Common myeloid progenitor, CD34-positive (primary cell): ENCODE measurements at regions not wholly inside any gene's neighbourhood (a gene's known extent, or its start where the extent isn't known, plus 50 kb on each side); places are given as distances from the start of the nearest gene placed in this dataset.

Experiments used
- CTCF ChIA-PET: fragments of 350-600 bp; sonication (Branson Sonifier 250); formaldehyde crosslinking; loops from one replicate; lab custom pipeline; 2021; ENCODE audit warnings: antibody characterized with exemption; lab: Charles Lee
- POLR2A ChIA-PET: fragments of 350-600 bp; sonication (Branson Sonifier 250); formaldehyde crosslinking; loops from one replicate; lab custom pipeline; 2021; ENCODE audit warnings: antibody characterized with exemption; lab: Charles Lee
- DNase-seq, 3 donors: peaks; one replicate each; pipeline versions ENCODE4 v3.0.0 to v3.0.0-alpha.2; 2013
- H3K27ac ChIP-seq, 2 experiments: 1 replicate in 1 of 2; 2 replicates in 1 of 2; pipeline ENCODE4 v1.7.0; 2013; ENCODE audit warnings: inconsistent platforms in 2 of 2, low read length in 2 of 2, mild to moderate bottlenecking in 2 of 2, low read depth in 1 of 2, moderate library complexity in 1 of 2; ENCODE audit not compliant: severe bottlenecking in 2 of 2, insufficient read depth in 1 of 2, poor library complexity in 1 of 2
- H3K27me3 ChIP-seq, 5 experiments: replicated peaks in 2 of 5; 1 replicate in 3 of 5; 2 replicates in 2 of 5; pipeline versions ENCODE4 v1.6.1 to v1.7.0; 2013; ENCODE audit warnings: low read length in 4 of 5, mild to moderate bottlenecking in 2 of 5, moderate library complexity in 2 of 5, inconsistent platforms in 1 of 5; ENCODE audit not compliant: insufficient read depth in 5 of 5, control insufficient read depth in 4 of 5
- H3K36me3 ChIP-seq, 4 experiments: 1 replicate in 2 of 4; 2 replicates in 2 of 4; pipeline versions ENCODE4 v1.6.1 to v1.7.0; 2013; ENCODE audit warnings: low read length in 3 of 4, control low read depth in 1 of 4, mild to moderate bottlenecking in 1 of 4; ENCODE audit not compliant: control insufficient read depth in 4 of 4, insufficient read depth in 4 of 4
- H3K4me1 ChIP-seq, 4 experiments: 1 replicate in 3 of 4; 2 replicates in 1 of 4; pipeline versions ENCODE4 v1.6.1 to v1.7.1; 2013; ENCODE audit warnings: low read length in 3 of 4, mild to moderate bottlenecking in 3 of 4, control low read depth in 1 of 4, inconsistent platforms in 1 of 4, moderate library complexity in 1 of 4; ENCODE audit not compliant: control insufficient read depth in 4 of 4, insufficient read depth in 4 of 4; ENCODE audit errors: control extremely low read depth in 1 of 4
- H3K4me3 ChIP-seq, 7 experiments: 1 replicate in 4 of 7; 2 replicates in 3 of 7; pipeline versions ENCODE4 v1.5.1 to v1.7.0; 2013; ENCODE audit warnings: mild to moderate bottlenecking in 7 of 7, low read length in 6 of 7, moderate library complexity in 6 of 7, inconsistent platforms in 2 of 7, low read depth in 2 of 7, control low read depth in 1 of 7; ENCODE audit not compliant: insufficient read depth in 4 of 7, control insufficient read depth in 1 of 7; ENCODE audit errors: extremely low read depth in 1 of 7
- H3K9me3 ChIP-seq, 5 experiments: 1 replicate in 4 of 5; 2 replicates in 1 of 5; pipeline versions ENCODE4 v1.6.1 to v1.7.1; 2013; ENCODE audit warnings: low read length in 4 of 5, mild to moderate bottlenecking in 2 of 5, inconsistent platforms in 1 of 5, low read depth in 1 of 5, moderate library complexity in 1 of 5; ENCODE audit not compliant: control insufficient read depth in 4 of 5, insufficient read depth in 2 of 5; ENCODE audit errors: control extremely low read depth in 1 of 5
- WGBS: methylation state at CpG from one replicate; pipeline ENCODE4 v1.1.5; 2013; ENCODE audit not compliant: insufficient coverage; 5-methylcytosine and 5-hydroxymethylcytosine counted together

DNA sequence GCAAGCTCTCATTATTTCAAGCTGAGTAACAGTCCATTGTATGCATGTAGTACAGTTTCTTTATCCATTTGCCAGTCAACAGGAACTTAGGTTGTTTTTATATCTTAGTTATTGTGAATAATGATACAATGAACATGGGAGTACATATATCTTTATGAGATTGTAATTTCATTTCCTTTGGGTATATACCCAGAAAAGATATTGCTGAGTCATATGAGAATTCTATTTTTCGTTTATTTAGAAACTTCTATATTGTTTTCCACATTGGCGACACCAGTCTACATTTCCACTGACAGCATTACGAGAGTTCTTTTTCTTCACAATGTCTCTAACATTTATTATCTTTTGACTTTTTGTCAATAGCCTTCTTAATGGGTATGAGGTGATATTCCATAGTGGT is 477.8 kb upstream of the PAPPA start:
- CTCF ChIA-PET, result no interaction called here
- H3K27ac ChIP-seq, result no peak overlapping the region
- POLR2A ChIA-PET, result no interaction called here
- no peak overlapping the region for H3K4me3 ChIP-seq
- no peaks in the 10 kb centered on the region for H3K9me3 ChIP-seq
- no peaks in the 10 kb centered on the region for H3K4me1 ChIP-seq
- H3K36me3 ChIP-seq, result no peaks in the 10 kb centered on the region
- DNase-seq, result no peak
- WGBS, result no CpG with 5 or more reads among the region's 3 CpGs
- no peaks in the 10 kb centered on the region for H3K27me3 ChIP-seq

DNA sequence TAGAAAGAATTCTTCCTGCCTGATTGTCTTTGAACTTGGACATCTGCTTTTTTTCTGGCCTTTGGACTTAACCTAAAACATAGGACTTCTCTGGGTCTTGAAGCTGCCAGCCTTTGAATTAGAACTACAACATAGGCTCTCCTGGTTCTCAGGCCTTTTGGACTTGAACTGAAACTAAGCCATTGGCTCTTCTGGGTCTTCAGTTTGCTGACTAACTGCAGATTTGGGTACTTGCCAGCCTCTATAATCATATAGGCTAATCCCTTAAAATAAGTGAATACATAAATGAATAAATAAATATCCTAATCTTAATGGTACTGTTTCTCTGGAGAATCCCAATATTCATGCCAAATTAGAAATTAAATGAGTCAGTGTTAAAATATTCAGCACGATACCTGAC is 473.4 kb upstream of the PAPPA start:
- WGBS, result no CpG with 5 or more reads among the region's 1 CpG
- ChIA-PET CTCF (no interaction called here), POLR2A (no interaction called here)
- no peaks in the 10 kb centered on the region for H3K27me3 ChIP-seq
- no peaks in the 10 kb centered on the region for H3K36me3 ChIP-seq
- H3K9me3 ChIP-seq, result peaks cover 0 to 1% (median 0%) of the 10 kb centered on the region in 5 experiments
- no peak overlapping the region for H3K27ac ChIP-seq
- no peak overlapping the region for H3K4me3 ChIP-seq
- no peak for DNase-seq
- no peaks in the 10 kb centered on the region for H3K4me1 ChIP-seq

DNA sequence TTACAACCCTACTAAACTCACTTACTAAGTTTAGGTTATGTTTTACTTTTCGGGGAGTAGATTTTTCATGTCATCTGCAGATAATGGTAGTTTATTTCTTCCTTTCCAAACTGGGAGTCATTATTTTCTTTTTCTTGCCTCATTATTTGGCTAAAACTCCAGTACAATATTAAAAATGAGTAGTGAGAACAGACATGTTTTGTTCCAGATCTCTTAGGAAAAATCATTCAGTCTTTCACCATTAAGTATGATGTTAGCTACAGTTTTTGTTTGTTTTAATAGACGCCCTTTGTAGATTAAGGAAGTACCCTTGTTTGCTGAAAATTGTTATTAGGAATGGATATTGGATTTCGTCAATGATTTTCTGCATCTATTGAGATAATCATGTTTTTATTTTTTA is 472.0 kb upstream of the PAPPA start:
- Histone ChIP-seq H3K4me3 (no peak overlapping the region), H3K36me3 (no peaks in the 10 kb centered on the region), H3K4me1 (no peaks in the 10 kb centered on the region), H3K27ac (no peak overlapping the region), H3K9me3 (peaks cover 0 to 1% (median 0%) of the 10 kb centered on the region in 5 experiments), H3K27me3 (no peaks in the 10 kb centered on the region)
- WGBS, result no CpG with 5 or more reads among the region's 3 CpGs
- POLR2A ChIA-PET, result no interaction called here
- no peak for DNase-seq
- CTCF ChIA-PET, result no interaction called here

DNA sequence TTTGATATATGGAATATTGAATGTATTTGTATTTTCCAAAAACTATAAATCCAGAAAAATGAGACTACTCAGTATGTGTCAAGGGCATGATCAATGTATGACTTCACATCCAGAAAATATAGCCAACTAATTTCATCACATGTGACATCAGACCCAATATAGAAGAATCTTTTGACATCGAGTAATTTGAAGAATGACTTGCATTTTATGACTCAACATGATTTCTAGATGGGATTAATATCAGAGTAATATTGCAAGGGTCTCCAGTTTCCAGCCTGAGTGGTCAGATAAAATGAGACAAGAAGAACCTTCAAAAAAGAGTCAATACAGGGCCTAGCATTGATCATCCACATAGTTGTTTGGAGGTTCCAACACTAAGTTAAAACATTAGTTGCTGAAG is 467.5 kb upstream of the PAPPA start:
- no CpG with 5 or more reads among the region's 1 CpG for WGBS
- H3K4me3 ChIP-seq, result no peak overlapping the region
- POLR2A ChIA-PET, result no interaction called here
- peaks cover 0 to 1% (median 0%) of the 10 kb centered on the region in 5 experiments for H3K9me3 ChIP-seq
- no peaks in the 10 kb centered on the region for H3K4me1 ChIP-seq
- H3K36me3 ChIP-seq, result no peaks in the 10 kb centered on the region
- H3K27me3 ChIP-seq, result no peaks in the 10 kb centered on the region
- H3K27ac ChIP-seq, result no peak overlapping the region
- CTCF ChIA-PET, result no interaction called here
- DNase-seq, result no peak

DNA sequence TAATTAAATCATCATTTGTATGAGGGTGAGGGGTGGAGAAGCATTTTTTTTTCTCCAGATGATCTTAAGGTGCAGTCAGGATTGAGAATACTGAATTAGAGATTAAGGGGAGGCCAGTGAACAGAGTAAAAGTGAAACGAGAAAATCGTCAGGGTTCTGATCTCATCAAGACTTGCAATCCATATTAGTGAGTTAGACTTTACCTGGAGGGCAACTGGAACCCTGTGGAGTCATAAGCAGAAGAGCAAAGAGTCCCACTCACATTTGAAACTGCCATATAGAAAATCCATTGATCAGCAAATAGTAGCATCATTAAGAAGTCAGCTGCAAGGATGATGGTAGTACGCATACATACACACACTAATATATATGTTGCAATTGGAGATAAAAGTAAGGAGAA is 466.2 kb upstream of the PAPPA start:
- Histone ChIP-seq H3K4me1 (no peaks in the 10 kb centered on the region), H3K27ac (no peak overlapping the region), H3K4me3 (no peak overlapping the region), H3K36me3 (no peaks in the 10 kb centered on the region), H3K9me3 (peaks cover 0 to 1% (median 0%) of the 10 kb centered on the region in 5 experiments), H3K27me3 (no peaks in the 10 kb centered on the region)
- ChIA-PET CTCF (no interaction called here), POLR2A (no interaction called here)
- no peak for DNase-seq
- 82% methylated on average over 2 of the region's 3 CpGs for WGBS

DNA sequence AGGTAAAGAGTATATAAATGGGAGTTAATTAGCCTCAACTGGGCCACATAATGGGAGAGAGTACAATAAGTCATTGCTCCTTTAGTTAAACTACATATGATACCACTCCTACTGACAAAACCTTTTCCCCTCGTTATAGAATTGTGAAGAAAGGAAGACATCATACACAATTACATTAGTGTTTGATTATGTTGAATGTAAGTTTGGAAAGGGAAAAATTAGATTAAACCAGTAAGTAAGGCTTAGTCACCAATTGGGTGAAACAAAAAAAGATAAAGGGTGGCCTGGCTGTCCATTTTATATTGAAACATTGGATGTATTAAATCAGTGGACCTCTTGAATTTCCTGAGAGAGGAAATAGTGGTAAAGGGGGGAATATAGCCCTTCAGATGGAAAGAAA is 464.3 kb upstream of the PAPPA start:
- WGBS, result no CpG with 5 or more reads among the region's 1 CpG
- no peaks in the 10 kb centered on the region for H3K36me3 ChIP-seq
- H3K4me1 ChIP-seq, result no peaks in the 10 kb centered on the region
- H3K9me3 ChIP-seq, result no peaks in the 10 kb centered on the region
- ChIA-PET POLR2A (no interaction called here), CTCF (no interaction called here)
- DNase-seq, result no peak
- no peak overlapping the region for H3K27ac ChIP-seq
- H3K4me3 ChIP-seq, result no peak overlapping the region
- H3K27me3 ChIP-seq, result no peaks in the 10 kb centered on the region

DNA sequence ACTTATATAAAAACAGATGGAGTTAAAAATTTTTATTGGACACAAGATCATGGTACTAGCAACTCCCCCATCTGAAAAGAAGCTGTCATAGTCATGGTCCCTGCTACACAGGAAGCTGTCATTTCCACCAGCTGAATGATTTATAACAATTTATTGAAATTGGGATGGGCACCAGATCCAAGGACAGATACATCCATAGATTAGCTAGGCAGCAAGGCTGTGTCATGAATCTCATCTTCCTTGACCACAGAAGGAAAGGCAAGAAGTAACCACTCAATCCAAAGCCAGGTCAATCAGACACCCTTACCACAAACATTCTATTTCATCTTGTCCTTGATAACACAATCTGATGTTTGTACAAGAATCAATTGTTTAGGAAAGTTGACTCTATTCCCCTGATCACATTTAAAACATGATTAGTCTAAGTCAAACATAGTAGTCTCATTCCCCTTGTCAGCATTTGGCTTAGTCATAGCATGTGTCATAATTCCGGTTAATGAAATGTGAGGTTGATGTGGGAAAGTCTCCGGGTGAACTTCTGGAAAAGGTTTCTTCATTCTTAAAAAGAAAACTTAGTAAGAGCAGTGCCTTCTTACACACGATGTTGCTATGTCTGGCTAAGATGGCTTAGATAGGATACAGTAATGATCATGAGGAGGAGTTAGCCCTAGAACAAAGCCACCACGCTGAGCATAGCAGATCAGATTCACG is 462.6 kb upstream of the PAPPA start:
- DNase-seq, result no peak
- Histone ChIP-seq H3K27ac (no peak overlapping the region), H3K9me3 (no peaks in the 10 kb centered on the region), H3K4me3 (no peak overlapping the region), H3K27me3 (no peaks in the 10 kb centered on the region), H3K36me3 (no peaks in the 10 kb centered on the region), H3K4me1 (no peaks in the 10 kb centered on the region)
- WGBS, result 93% methylated on average over 3 of the region's 5 CpGs
- POLR2A ChIA-PET, result no interaction called here
- CTCF ChIA-PET, result no interaction called here
